Fibroblast of the aortic adventitia (primary cell): ENCODE measurements at regions not wholly inside any gene's neighbourhood (a gene's known extent, or its start where the extent isn't known, plus 50 kb on each side); places are given as distances from the start of the nearest gene placed in this dataset.

Experiments used
- DNase-seq: peaks from one replicate; pipeline ENCODE4 v3.0.0-alpha.2; 2010; ENCODE audit warnings: low read depth
- H3K4me3 ChIP-seq: 2 replicates; pipeline ENCODE4 v1.5.1; 2011; ENCODE audit warnings: low read depth, mild to moderate bottlenecking, control low read depth, low read length, moderate library complexity
- TF ChIP-seq, protein P1 (sequence below): IDR thresholded peaks from 2 replicates; pipeline ENCODE4 v1.5.1; 2011; ENCODE audit warnings: mild to moderate bottlenecking, low read length, control low read depth, inconsistent platforms; ENCODE audit not compliant: insufficient read depth

DNA sequence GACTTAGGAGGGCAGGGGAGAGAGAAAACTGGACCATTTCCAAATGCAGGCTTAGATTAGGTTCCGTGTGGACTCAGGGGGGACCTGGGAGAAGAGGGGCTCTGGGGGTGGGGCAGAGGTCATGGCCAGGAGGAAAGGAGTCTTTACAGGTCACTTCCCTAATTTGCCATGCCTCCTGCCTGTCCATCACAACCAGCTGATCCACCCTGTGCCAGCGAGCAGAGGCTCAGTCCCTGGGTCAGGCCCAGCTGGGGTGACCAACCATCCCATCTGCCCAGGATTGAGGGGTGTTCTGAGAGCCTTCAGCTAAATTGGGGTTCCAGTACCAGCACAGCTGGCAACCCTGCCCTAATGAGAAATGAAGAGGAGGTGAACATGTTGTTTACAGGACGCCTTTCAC lies 84.6 kb upstream of the CACUL1 start:
- DNase-seq, result no peak
- no peak overlapping the region for H3K4me3 ChIP-seq
- TF ChIP-seq, protein P1, sequence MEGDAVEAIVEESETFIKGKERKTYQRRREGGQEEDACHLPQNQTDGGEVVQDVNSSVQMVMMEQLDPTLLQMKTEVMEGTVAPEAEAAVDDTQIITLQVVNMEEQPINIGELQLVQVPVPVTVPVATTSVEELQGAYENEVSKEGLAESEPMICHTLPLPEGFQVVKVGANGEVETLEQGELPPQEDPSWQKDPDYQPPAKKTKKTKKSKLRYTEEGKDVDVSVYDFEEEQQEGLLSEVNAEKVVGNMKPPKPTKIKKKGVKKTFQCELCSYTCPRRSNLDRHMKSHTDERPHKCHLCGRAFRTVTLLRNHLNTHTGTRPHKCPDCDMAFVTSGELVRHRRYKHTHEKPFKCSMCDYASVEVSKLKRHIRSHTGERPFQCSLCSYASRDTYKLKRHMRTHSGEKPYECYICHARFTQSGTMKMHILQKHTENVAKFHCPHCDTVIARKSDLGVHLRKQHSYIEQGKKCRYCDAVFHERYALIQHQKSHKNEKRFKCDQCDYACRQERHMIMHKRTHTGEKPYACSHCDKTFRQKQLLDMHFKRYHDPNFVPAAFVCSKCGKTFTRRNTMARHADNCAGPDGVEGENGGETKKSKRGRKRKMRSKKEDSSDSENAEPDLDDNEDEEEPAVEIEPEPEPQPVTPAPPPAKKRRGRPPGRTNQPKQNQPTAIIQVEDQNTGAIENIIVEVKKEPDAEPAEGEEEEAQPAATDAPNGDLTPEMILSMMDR, result no peak

DNA sequence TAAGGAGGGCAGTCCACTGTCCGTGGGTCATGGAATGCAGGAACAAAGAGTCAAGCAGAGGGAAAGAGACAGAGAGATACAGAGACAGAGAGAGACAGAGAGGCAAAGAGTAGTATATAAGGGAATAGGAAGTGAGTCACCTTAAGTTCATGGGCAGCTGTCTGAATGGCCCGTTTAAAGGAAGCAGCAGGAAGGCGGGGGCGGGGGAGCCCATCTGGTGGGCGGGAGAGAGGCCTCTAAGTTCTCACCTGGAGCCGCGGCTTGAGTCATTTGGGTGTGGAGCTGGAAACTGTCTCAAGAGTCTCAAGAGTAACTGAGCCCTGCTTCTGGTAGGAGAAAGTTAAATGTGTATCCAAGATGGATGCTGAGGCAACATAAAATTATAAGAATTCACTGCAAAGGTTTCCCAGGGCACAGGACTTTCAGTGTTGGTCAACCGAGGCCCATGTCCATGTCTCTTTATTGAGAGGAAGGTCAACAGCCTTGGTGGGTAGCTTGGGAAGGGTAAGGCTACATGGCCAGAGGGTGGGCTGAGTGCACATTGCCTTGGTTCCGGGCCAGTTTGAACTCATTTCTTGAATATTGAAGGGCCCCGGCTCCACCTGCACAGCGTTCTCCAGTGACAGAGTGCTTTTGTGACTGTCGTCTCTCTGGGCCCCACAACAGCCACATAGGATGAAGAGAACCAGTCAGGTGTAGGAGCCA lies 85.5 kb upstream of the CACUL1 start:
- TF ChIP-seq, protein P1, result no peak
- no peak overlapping the region for H3K4me3 ChIP-seq
- no peak for DNase-seq

DNA sequence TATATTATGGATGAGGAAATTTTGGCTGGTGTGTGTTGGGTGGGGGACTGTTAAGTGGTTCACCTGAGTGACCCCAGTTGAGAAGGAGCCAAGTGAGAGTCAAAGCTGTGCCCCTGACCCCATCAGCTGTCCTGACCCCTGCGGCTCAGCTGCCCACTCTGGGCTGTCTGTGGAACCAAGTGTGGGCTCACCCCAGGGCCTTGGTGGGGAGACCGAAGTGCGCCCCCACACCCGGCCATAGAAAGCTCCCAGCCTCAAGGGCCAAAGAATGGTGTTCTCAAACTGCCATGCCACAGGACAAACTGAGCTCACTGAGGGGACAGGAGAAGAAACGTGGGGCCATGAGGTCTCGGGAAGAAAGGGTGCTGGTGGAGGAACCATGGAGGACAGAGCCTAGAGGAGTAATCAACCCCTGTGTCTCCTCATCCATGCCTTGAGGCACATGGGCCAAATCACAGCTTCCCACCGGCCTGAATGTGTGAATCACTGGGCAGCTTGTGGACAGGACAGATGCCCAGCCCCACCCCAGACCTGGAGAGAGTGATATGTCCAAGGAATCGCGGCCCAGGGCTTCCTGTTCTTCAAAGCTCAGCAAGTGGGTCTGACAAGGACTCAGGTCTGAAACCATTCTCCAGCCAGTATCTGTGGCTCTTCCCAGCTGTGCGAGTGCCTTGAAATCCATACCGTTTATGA lies 86.2 kb upstream of the CACUL1 start:
- TF ChIP-seq, protein P1, result no peak
- DNase-seq, result no peak

DNA sequence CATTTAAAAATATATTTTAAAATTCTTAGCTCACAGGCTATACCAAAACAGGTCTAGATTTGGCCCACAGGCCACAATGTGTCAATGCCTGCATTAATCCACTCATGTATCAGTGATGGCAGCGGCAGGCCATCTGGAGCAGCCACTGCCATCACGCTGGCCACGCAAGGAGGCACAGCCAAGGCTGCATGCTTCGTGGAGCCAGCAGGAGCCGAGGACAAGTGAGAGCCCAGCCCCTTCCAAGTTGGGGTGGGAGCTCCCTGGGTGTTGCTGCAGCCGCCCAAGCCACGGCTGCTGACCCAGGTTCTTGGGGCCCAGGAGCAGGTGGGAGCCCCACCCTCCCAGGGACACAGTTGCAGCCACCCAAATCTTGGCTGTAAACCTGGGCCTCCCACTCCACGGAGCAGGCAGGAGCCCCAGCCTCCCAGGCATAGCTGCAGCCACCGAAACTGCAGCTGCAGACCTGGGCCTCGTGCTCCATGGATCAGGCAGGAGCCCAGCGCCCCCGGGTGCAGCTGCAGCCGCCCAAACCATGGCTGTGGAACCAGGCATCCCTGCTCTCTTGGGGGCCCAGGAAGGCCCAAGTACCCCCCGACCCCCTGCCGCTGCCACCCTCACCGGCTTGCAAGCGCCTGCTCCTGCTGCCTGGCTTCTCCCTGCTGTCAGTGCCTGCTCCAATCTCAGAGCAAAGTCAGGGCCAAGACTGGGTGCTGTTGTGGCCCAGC lies 87.3 kb upstream of the CACUL1 start:
- H3K4me3 ChIP-seq, result no peak overlapping the region
- DNase-seq, result no peak
- TF ChIP-seq, protein P1, result no peak

More for the DNA sequence above, 86.2 kb upstream of the CACUL1 start:
- no peak overlapping the region for H3K4me3 ChIP-seq

DNA sequence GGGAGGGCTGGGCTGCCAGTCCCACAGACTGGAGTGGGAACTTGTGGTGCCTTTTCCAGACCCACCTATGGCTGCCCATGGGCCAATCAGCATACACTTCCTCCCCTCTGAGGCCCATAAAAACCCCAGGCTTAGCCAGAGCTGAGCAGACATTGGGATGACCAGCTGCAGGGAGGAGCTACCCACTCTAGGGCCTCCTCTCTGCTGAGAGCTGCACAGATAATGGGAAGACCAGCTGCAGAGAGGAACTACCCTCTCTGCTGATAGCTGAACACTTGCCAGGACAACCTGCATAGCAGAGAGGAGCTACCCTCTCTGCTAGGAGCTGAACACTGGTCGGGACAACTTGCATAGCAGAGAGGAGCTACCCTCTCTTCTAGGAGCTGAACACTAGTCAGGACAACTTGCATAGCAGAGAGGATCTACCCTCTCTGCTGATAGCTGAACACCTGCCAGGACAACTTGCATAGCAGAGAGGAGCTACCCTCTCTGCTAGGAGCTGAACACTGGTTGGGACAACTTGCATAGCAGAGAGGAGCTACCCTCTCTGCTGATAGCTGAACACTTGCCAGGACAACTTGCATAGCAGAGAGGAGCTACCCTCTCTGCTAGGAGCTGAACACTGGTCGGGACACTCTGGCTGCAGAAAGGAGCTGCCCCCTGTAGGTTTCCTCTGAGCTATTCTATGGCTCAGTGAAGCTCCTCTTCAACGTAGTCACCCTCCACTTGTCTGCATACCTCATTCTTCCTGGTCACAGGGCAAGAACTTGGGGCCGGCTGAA lies 88.3 kb upstream of the CACUL1 start:
- TF ChIP-seq, protein P1, result no peak
- DNase-seq, result no peak
- no peak overlapping the region for H3K4me3 ChIP-seq

DNA sequence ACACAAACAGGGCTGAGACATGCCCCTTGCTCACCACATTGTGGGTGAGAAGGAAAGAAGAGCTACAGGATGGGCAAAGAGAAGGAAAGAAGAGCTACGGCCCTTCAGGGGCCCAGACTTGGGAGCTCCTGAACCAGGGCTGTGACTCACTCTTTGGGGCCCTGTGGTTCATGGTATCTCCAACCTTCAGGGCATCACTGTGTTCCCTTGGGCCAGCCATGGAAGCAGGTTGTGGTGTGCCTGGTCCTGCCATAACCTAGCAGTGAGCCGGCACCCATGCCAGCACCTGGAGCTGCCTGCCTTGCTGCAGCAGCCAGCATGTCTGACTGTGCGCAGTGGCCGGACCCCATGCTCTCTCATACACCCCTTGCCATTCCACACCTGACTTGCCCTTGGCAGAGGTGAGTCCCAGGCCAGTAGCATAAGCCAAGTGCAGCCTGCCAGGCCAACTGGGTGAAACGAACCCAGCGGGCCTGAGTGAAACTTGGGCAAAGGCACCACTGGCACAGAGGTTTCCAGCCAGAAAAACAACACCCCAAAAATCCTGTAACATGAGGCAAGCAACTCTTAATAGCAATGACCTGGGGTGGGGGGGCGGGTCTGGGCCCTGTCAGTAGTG lies 89.0 kb upstream of the CACUL1 start:
- TF ChIP-seq, protein P1, result no peak
- DNase-seq, result no peak
- H3K4me3 ChIP-seq, result no peak overlapping the region
